ENCODE measurements at regions not wholly inside any gene's neighbourhood (a gene's known extent, or its start where the extent isn't known, plus 50 kb on each side); places are given as distances from the start of the nearest gene placed in this dataset.

- TF ChIP-seq CTCF (conservative IDR thresholded peaks at IDR 0.05; ENCODE audit: low read depth, low read length) (no peak), EZH2 (IDR thresholded peaks at IDR 0.05; ENCODE audit: borderline replicate concordance, low read depth, low read length, poor library complexity, severe bottlenecking) (no peak)
Observed at GRCh38 chr17:72456075-72456474, 335.3 kb downstream of the SOX9 start.

Measured in A673 (cell line).